DMS114 treated with DMSO at 0.1 percent for 48 hours (cell line): ENCODE measurements at regions not wholly inside any gene's neighbourhood (a gene's known extent, or its start where the extent isn't known, plus 50 kb on each side); places are given as distances from the start of the nearest gene placed in this dataset.

Experiments
- DNase-seq: peaks from one replicate; lab custom pipeline; 2025; ENCODE audit not compliant: unreplicated experiment; lab: John Stamatoyannopoulos, UW

- no peak for DNase-seq
Observed at GRCh38 chr18:78901923-78902794, 77.5 kb upstream of the SALL3 start.

GRCh38 chr18:78902795-78903435 is 76.7 kb upstream of the SALL3 start:
- no peak for DNase-seq

GRCh38 chr18:78903436-78904178 is 76.0 kb upstream of the SALL3 start:
- no peak for DNase-seq

- no peak for DNase-seq
Observed at GRCh38 chr18:78904179-78904531, 75.5 kb upstream of the SALL3 start.

- no peak for DNase-seq
Observed at GRCh38 chr18:78905334-78905733, 74.3 kb upstream of the SALL3 start.

GRCh38 chr18:78906066-78906465 is 73.6 kb upstream of the SALL3 start:
- DNase-seq: no peak

- no peak for DNase-seq
Observed at GRCh38 chr18:78908462-78909260, 71.0 kb upstream of the SALL3 start.

- no peak for DNase-seq
Observed at GRCh38 chr18:78911751-78912283, 67.8 kb upstream of the SALL3 start.

GRCh38 chr18:78912336-78912735 is 67.3 kb upstream of the SALL3 start:
- no peak for DNase-seq

GRCh38 chr18:78912844-78913243 is 66.8 kb upstream of the SALL3 start:
- DNase-seq: no peak

- no peak for DNase-seq
Observed at GRCh38 chr18:78913395-78913794, 66.2 kb upstream of the SALL3 start.

GRCh38 chr18:78913830-78914231 is 65.8 kb upstream of the SALL3 start:
- DNase-seq: no peak

GRCh38 chr18:78914249-78914935 is 65.2 kb upstream of the SALL3 start:
- no peak for DNase-seq

GRCh38 chr18:78915446-78916008 is 64.1 kb upstream of the SALL3 start:
- DNase-seq: no peak

GRCh38 chr18:78918707-78919106 is 60.9 kb upstream of the SALL3 start:
- no peak for DNase-seq

GRCh38 chr18:78919956-78920355 is 59.7 kb upstream of the SALL3 start:
- no peak for DNase-seq

- DNase-seq: no peak
Observed at GRCh38 chr18:78920456-78921138, 59.0 kb upstream of the SALL3 start.

- no peak for DNase-seq
Observed at GRCh38 chr18:78922856-78923255, 56.8 kb upstream of the SALL3 start.

GRCh38 chr18:78924301-78924700 is 55.3 kb upstream of the SALL3 start:
- no peak for DNase-seq
